ENCODE measurements at regions not wholly inside any gene's neighbourhood (a gene's known extent, or its start where the extent isn't known, plus 50 kb on each side); places are given as distances from the start of the nearest gene placed in this dataset.

DNA sequence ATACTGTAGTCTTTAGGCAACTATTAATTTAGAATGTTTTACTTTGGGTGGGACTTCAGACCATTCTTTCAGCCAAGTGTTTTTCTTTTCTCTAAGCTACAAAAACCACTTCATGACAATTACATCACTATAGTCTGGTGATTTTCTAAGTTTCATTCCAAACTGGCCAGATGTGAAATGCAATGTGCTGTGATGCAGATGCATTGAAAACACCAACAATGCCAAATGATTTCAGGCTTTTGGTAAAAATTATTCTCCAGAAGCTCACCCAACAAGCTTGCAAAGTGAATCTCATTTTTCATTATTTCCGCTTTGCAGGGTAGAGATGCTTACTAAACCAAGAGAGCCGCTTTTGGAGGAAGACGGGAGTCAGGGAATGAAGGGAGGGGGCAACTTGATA lies 118.4 kb upstream of the ANK3 start:
- H4K20me1 ChIP-seq (ENCODE audit: insufficient read depth, low read length), result no peaks in the 10 kb centered on the region

GRCh38 chr10:60502621-60503020 lies 112.9 kb upstream of the ANK3 start:
- Histone ChIP-seq H3K4me3 (ENCODE audit: low read depth, low read length, poor library complexity, severe bottlenecking) (no peak overlapping the region), H3K4me2 (ENCODE audit: low read length) (no peak overlapping the region), H3K79me2 (ENCODE audit: insufficient read depth, low read length) (no peaks in the 10 kb centered on the region), H3K9ac (ENCODE audit: low read length) (no peak overlapping the region), H3K9me2 (ENCODE audit: low read depth, low read length) (no peaks in the 10 kb centered on the region), H2AFZ (ENCODE audit: low read length) (no peak overlapping the region), H4K20me1 (ENCODE audit: insufficient read depth, low read length) (no peaks in the 10 kb centered on the region), H3K4me1 (ENCODE audit: insufficient read depth, low read length, severe bottlenecking) (no peaks in the 10 kb centered on the region), H3K9me3 (ENCODE audit: low read length) (no peaks in the 10 kb centered on the region), H3K27ac (ENCODE audit: low read depth, low read length, poor library complexity, severe bottlenecking) (no peak overlapping the region), H3K27me3 (ENCODE audit: insufficient read depth, low read length) (no peaks in the 10 kb centered on the region), H3F3A (ENCODE audit: insufficient read depth, low read length) (no peaks in the 10 kb centered on the region), H3K36me3 (ENCODE audit: insufficient read depth, low read length) (no peaks in the 10 kb centered on the region)
- TF ChIP-seq, protein P1, sequence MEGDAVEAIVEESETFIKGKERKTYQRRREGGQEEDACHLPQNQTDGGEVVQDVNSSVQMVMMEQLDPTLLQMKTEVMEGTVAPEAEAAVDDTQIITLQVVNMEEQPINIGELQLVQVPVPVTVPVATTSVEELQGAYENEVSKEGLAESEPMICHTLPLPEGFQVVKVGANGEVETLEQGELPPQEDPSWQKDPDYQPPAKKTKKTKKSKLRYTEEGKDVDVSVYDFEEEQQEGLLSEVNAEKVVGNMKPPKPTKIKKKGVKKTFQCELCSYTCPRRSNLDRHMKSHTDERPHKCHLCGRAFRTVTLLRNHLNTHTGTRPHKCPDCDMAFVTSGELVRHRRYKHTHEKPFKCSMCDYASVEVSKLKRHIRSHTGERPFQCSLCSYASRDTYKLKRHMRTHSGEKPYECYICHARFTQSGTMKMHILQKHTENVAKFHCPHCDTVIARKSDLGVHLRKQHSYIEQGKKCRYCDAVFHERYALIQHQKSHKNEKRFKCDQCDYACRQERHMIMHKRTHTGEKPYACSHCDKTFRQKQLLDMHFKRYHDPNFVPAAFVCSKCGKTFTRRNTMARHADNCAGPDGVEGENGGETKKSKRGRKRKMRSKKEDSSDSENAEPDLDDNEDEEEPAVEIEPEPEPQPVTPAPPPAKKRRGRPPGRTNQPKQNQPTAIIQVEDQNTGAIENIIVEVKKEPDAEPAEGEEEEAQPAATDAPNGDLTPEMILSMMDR (IDR thresholded peaks at IDR 0.05; ENCODE audit: low read length), result no peak
- TF ChIP-seq EZH2 (IDR thresholded peaks at IDR 0.05; ENCODE audit: borderline replicate concordance, low read length), result no peak

More for the DNA sequence above, 118.4 kb upstream of the ANK3 start:
- Histone ChIP-seq H3K36me3 (ENCODE audit: insufficient read depth, low read length) (no peaks in the 10 kb centered on the region), H3K9me2 (ENCODE audit: low read depth, low read length) (no peaks in the 10 kb centered on the region), H3K27me3 (ENCODE audit: insufficient read depth, low read length) (no peaks in the 10 kb centered on the region), H3K9me3 (ENCODE audit: low read length) (no peaks in the 10 kb centered on the region), H3K4me3 (ENCODE audit: low read depth, low read length, poor library complexity, severe bottlenecking) (no peak overlapping the region), H3K9ac (ENCODE audit: low read length) (no peak overlapping the region), H3K4me1 (ENCODE audit: insufficient read depth, low read length, severe bottlenecking) (no peaks in the 10 kb centered on the region), H3F3A (ENCODE audit: insufficient read depth, low read length) (no peaks in the 10 kb centered on the region), H2AFZ (ENCODE audit: low read length) (no peak overlapping the region), H3K4me2 (ENCODE audit: low read length) (no peak overlapping the region), H3K27ac (ENCODE audit: low read depth, low read length, poor library complexity, severe bottlenecking) (no peak overlapping the region), H3K79me2 (ENCODE audit: insufficient read depth, low read length) (no peaks in the 10 kb centered on the region)
- TF ChIP-seq EZH2 (IDR thresholded peaks at IDR 0.05; ENCODE audit: borderline replicate concordance, low read length), result no peak
- TF ChIP-seq, protein P1 (IDR thresholded peaks at IDR 0.05; ENCODE audit: low read length), result no peak

DNA sequence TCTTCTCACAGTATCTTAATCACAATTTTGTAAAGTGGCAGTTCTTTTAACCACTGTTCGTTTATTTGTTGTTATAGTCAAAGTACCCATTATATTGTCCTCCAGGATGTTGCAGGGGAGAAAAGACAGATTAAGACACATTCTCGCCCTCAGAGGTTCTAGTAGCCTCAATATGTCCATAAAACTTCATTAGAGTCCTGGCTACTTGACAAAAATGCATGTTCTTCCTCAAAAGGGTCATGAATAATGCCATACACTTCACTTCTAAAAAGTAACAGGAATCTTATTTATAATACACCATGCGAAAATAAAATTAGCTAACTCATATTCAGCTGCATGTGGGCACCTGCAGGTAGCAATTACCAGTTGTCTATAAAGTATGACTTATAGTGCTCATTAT lies 109.3 kb upstream of the ANK3 start:
- no peak overlapping the region for H3K9ac ChIP-seq (ENCODE audit: low read length)
- no peaks in the 10 kb centered on the region for H3K9me2 ChIP-seq (ENCODE audit: low read depth, low read length)
- no peak for TF ChIP-seq EZH2 (IDR thresholded peaks at IDR 0.05; ENCODE audit: borderline replicate concordance, low read length)
- TF ChIP-seq, protein P1 (IDR thresholded peaks at IDR 0.05; ENCODE audit: low read length), result no peak
- H4K20me1 ChIP-seq (ENCODE audit: insufficient read depth, low read length), result no peaks in the 10 kb centered on the region
- H3K79me2 ChIP-seq (ENCODE audit: insufficient read depth, low read length), result no peaks in the 10 kb centered on the region
- H3K9me3 ChIP-seq (ENCODE audit: low read length), result no peaks in the 10 kb centered on the region
- H3K27ac ChIP-seq (ENCODE audit: low read depth, low read length, poor library complexity, severe bottlenecking), result no peak overlapping the region
- no peak overlapping the region for H3K4me2 ChIP-seq (ENCODE audit: low read length)
- H3K4me3 ChIP-seq (ENCODE audit: low read depth, low read length, poor library complexity, severe bottlenecking), result no peak overlapping the region
- no peaks in the 10 kb centered on the region for H3K27me3 ChIP-seq (ENCODE audit: insufficient read depth, low read length)
- H2AFZ ChIP-seq (ENCODE audit: low read length), result no peak overlapping the region
- no peaks in the 10 kb centered on the region for H3K4me1 ChIP-seq (ENCODE audit: insufficient read depth, low read length, severe bottlenecking)
- H3K36me3 ChIP-seq (ENCODE audit: insufficient read depth, low read length), result no peaks in the 10 kb centered on the region
- H3F3A ChIP-seq (ENCODE audit: insufficient read depth, low read length), result no peaks in the 10 kb centered on the region
